Panc1 (cell line): ENCODE measurements at regions not wholly inside any gene's neighbourhood (a gene's known extent, or its start where the extent isn't known, plus 50 kb on each side); places are given as distances from the start of the nearest gene placed in this dataset.

ENCODE experiments used
- POLR2AphosphoS5 ChIP-seq: IDR thresholded peaks from 2 replicates; pipeline ENCODE4 v1.6.1; 2012; ENCODE audit warnings: mild to moderate bottlenecking, low read depth, low read length, moderate library complexity
- TF ChIP-seq, protein P1 (sequence below): fragments of 450-650 bp; IDR thresholded peaks from 2 replicates; pipeline ENCODE4 v1.5.1; 2017; ENCODE audit warnings: mild to moderate bottlenecking
- TF ChIP-seq, protein P2 (sequence below), 2 experiments: IDR thresholded peaks; 2 replicates each; pipeline ENCODE4 v1.6.1; 2011 to 2012; ENCODE audit warnings: low read depth in 2 of 2, control low read depth in 1 of 2, low read length in 1 of 2, mild to moderate bottlenecking in 1 of 2, moderate library complexity in 1 of 2; ENCODE audit not compliant: insufficient read depth in 1 of 2

DNA sequence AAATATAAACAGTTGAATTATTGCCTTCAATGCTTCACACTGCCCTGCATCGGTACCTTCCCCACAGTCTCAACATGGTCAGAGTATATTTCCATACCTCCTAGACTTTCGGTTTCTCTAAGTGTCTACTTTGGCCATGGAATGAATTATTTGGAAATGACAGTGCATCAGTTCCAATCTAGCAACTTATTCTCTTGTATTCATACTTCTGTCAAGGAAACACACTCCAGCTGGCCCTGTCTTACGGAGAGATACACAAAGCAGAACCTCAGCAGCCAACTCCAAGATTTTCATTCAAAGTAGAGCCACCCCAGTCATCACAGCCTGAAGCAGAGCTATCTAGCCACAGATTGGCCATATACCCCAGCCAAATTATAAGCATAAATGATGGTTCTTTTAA lies 518.4 kb upstream of the UBE2E2 start:
- TF ChIP-seq POLR2AphosphoS5, result no peak
- TF ChIP-seq, protein P1, sequence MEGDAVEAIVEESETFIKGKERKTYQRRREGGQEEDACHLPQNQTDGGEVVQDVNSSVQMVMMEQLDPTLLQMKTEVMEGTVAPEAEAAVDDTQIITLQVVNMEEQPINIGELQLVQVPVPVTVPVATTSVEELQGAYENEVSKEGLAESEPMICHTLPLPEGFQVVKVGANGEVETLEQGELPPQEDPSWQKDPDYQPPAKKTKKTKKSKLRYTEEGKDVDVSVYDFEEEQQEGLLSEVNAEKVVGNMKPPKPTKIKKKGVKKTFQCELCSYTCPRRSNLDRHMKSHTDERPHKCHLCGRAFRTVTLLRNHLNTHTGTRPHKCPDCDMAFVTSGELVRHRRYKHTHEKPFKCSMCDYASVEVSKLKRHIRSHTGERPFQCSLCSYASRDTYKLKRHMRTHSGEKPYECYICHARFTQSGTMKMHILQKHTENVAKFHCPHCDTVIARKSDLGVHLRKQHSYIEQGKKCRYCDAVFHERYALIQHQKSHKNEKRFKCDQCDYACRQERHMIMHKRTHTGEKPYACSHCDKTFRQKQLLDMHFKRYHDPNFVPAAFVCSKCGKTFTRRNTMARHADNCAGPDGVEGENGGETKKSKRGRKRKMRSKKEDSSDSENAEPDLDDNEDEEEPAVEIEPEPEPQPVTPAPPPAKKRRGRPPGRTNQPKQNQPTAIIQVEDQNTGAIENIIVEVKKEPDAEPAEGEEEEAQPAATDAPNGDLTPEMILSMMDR, result no peak
- TF ChIP-seq, protein P2, sequence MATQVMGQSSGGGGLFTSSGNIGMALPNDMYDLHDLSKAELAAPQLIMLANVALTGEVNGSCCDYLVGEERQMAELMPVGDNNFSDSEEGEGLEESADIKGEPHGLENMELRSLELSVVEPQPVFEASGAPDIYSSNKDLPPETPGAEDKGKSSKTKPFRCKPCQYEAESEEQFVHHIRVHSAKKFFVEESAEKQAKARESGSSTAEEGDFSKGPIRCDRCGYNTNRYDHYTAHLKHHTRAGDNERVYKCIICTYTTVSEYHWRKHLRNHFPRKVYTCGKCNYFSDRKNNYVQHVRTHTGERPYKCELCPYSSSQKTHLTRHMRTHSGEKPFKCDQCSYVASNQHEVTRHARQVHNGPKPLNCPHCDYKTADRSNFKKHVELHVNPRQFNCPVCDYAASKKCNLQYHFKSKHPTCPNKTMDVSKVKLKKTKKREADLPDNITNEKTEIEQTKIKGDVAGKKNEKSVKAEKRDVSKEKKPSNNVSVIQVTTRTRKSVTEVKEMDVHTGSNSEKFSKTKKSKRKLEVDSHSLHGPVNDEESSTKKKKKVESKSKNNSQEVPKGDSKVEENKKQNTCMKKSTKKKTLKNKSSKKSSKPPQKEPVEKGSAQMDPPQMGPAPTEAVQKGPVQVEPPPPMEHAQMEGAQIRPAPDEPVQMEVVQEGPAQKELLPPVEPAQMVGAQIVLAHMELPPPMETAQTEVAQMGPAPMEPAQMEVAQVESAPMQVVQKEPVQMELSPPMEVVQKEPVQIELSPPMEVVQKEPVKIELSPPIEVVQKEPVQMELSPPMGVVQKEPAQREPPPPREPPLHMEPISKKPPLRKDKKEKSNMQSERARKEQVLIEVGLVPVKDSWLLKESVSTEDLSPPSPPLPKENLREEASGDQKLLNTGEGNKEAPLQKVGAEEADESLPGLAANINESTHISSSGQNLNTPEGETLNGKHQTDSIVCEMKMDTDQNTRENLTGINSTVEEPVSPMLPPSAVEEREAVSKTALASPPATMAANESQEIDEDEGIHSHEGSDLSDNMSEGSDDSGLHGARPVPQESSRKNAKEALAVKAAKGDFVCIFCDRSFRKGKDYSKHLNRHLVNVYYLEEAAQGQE (IDR thresholded peaks at IDR 0.05; ENCODE audit: insufficient read depth in 1 of 2, low read depth in 2 of 2, low read length in 1 of 2), result no peak
